RWPE1 (cell line): ENCODE measurements at regions not wholly inside any gene's neighbourhood (a gene's known extent, or its start where the extent isn't known, plus 50 kb on each side); places are given as distances from the start of the nearest gene placed in this dataset.
"Not testable (repeated sequence)": the region's sequence is repeated elsewhere in the genome, so short reads cannot be mapped to it uniquely, and the experiment has no call there.

ENCODE experiments used
- CTCF ChIA-PET: fragments of 350-600 bp; sonication (Branson Sonifier 250); formaldehyde crosslinking; extraction: SDS; loops from one replicate; lab custom pipeline; 2021; lab: Yijun Ruan, JAX
- POLR2A ChIA-PET: fragments of 400-600 bp; formaldehyde crosslinking; extraction: SDS; loops from one replicate; lab custom pipeline; 2020; ENCODE audit warnings: antibody characterized with exemption; ENCODE audit not compliant: low non-redundant PET; lab: Yijun Ruan, JAX
- DNase-seq: peaks from one replicate; pipeline ENCODE4 v3.0.0; 2012; ENCODE audit warnings: low spot score
- H3K27ac ChIP-seq: fragments of 450-650 bp; 2 replicates; pipeline ENCODE4 v1.5.1; 2017
- TF ChIP-seq, protein P1 (sequence below): fragments of 450-650 bp; conservative IDR thresholded peaks from 2 replicates; pipeline ENCODE4 v1.5.1; 2017; ENCODE audit warnings: low read depth, mild to moderate bottlenecking

DNA sequence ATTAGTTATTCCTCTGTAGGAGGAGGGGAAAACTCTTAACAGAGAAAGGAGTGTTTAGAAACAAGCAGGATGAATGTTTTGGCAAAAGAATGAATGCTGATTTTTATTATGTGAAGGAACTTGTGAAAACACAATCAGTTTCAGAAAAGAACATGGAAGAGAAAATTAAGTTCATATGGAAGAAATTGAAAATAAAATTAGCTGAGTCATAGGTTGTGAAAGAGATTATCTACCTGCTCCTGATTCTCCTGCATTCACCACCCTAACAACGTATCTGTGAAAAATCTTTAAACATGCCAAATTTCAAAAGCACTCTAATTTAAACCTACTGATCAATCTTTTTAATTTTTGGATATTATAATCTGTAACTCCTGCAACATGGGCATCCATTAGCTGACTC lies 227.3 kb upstream of the RSPO3 start:
- CTCF ChIA-PET = no interaction called here
- H3K27ac ChIP-seq = no peak overlapping the region
- no peak for DNase-seq
- POLR2A ChIA-PET = no interaction called here
- TF ChIP-seq, protein P1, sequence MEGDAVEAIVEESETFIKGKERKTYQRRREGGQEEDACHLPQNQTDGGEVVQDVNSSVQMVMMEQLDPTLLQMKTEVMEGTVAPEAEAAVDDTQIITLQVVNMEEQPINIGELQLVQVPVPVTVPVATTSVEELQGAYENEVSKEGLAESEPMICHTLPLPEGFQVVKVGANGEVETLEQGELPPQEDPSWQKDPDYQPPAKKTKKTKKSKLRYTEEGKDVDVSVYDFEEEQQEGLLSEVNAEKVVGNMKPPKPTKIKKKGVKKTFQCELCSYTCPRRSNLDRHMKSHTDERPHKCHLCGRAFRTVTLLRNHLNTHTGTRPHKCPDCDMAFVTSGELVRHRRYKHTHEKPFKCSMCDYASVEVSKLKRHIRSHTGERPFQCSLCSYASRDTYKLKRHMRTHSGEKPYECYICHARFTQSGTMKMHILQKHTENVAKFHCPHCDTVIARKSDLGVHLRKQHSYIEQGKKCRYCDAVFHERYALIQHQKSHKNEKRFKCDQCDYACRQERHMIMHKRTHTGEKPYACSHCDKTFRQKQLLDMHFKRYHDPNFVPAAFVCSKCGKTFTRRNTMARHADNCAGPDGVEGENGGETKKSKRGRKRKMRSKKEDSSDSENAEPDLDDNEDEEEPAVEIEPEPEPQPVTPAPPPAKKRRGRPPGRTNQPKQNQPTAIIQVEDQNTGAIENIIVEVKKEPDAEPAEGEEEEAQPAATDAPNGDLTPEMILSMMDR = no peak

DNA sequence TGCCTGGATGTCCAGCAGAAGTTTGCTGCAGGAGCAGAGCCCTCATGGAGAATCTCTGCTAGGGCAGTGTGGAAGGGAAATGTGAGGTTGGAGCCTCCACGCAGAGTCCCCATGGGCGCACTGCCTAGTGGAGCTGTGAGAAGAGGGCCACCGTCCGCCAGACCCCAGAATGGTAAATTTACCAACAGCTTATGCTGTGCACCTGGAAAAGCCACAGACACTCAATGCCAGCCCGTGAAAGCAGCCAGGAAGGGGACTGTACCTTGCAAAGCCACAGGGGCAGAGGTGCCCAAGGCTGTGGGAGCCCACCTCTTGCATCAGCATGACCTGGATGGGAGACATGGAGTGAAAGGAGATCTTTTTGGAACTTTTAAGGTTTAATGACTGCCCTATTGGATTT lies 225.6 kb upstream of the RSPO3 start:
- CTCF ChIA-PET, POLR2A ChIA-PET: not testable (repeated sequence)

GRCh38 chr6:126897758-126898157 lies 220.7 kb upstream of the RSPO3 start:
- no peak overlapping the region for H3K27ac ChIP-seq
- CTCF ChIA-PET = no interaction called here
- no peak for DNase-seq
- POLR2A ChIA-PET = no interaction called here
- TF ChIP-seq, protein P1 = no peak

More for the DNA sequence above, 225.6 kb upstream of the RSPO3 start:
- DNase-seq, H3K27ac ChIP-seq: not testable (repeated sequence)

- no peak for DNase-seq
- TF ChIP-seq, protein P1 = no peak
- CTCF ChIA-PET = no interaction called here
- no peak overlapping the region for H3K27ac ChIP-seq
- POLR2A ChIA-PET = no interaction called here
These were observed 214.3 kb upstream of the RSPO3 start for GRCh38 chr6:126904176-126904575.

- ChIA-PET CTCF (no interaction called here), POLR2A (no interaction called here)
- DNase-seq = no peak
- H3K27ac ChIP-seq = no peak overlapping the region
- TF ChIP-seq, protein P1 = no peak
These were observed 212.6 kb upstream of the RSPO3 start for GRCh38 chr6:126905917-126906316.

DNA sequence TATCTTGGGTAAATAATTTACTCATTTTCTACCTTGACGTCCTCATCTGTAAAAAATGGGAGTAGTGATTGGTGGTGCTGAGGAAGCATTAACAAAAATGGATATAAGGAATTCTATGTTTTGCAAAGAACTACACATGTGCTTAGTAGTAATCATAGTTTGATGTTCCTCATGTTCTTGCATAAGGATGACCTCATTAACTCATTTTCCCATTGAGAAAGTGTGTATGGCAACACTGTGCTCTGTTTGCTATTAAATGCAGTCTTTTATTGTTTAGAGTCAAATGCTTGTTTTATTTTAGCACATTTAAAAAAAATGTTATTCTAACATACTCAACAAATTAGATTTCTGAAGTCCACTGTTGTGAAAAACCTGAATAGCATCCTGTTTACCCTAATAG lies 211.2 kb upstream of the RSPO3 start:
- TF ChIP-seq, protein P1 = no peak
- ChIA-PET CTCF (no interaction called here), POLR2A (no interaction called here)
- H3K27ac ChIP-seq = no peak overlapping the region
- no peak for DNase-seq

- H3K27ac ChIP-seq = no peak overlapping the region
- ChIA-PET POLR2A (no interaction called here), CTCF (no interaction called here)
- TF ChIP-seq, protein P1 = no peak
- no peak for DNase-seq
These were observed 210.5 kb upstream of the RSPO3 start for GRCh38 chr6:126907996-126908395.
